GM10266 (cell line): ENCODE measurements at regions not wholly inside any gene's neighbourhood (a gene's known extent, or its start where the extent isn't known, plus 50 kb on each side); places are given as distances from the start of the nearest gene placed in this dataset.

Experiments
- DNase-seq: peaks from one replicate; pipeline ENCODE4 v3.0.0; 2012; ENCODE audit errors: extremely low spot score
- TF ChIP-seq, protein P1 (sequence below): IDR thresholded peaks from 2 replicates; pipeline ENCODE4 v1.5.1; 2012; ENCODE audit warnings: mild to moderate bottlenecking, low read depth; ENCODE audit not compliant: control insufficient read depth, insufficient read depth; ENCODE audit errors: missing control alignments

DNA sequence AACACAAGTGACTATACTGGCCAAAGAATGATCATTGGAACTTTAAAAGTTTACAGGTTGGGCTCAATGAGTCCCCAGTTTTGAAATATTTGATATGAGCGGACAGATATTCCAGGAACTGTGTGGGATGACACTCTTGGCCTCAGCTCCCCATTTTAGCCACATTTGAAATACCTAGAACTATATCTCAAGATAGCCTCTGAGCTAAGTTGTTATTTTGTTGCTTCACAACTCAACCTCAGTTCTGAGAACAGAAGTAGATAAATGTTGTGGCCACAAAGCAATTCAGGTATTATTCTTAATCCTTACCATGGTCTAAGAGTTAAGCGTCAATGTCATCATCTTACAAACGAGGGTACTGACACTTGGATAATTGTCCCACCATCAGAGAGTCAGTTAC lies 172.2 kb upstream of the SETBP1 start:
- DNase-seq = no peak
- TF ChIP-seq, protein P1, sequence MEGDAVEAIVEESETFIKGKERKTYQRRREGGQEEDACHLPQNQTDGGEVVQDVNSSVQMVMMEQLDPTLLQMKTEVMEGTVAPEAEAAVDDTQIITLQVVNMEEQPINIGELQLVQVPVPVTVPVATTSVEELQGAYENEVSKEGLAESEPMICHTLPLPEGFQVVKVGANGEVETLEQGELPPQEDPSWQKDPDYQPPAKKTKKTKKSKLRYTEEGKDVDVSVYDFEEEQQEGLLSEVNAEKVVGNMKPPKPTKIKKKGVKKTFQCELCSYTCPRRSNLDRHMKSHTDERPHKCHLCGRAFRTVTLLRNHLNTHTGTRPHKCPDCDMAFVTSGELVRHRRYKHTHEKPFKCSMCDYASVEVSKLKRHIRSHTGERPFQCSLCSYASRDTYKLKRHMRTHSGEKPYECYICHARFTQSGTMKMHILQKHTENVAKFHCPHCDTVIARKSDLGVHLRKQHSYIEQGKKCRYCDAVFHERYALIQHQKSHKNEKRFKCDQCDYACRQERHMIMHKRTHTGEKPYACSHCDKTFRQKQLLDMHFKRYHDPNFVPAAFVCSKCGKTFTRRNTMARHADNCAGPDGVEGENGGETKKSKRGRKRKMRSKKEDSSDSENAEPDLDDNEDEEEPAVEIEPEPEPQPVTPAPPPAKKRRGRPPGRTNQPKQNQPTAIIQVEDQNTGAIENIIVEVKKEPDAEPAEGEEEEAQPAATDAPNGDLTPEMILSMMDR = no peak

DNA sequence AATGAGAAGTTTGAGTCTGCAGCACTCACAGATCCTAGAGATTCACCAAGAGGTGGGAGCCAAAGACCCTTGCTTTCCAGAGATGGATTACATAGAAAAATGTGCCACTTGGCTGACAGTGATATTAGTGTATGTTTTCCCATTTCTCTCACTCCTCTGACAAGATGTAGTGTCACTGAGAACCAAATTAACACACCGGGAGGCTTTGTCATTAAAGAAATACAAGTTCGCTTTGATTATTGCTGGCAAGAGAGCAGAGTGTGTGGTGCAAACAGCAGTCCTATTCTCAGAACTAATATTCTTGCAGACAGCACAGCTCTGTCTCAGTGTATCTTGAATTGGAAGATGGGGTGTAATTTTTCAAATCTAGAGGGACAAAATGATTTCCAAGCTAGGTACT lies 171.6 kb upstream of the SETBP1 start:
- no peak for DNase-seq
- TF ChIP-seq, protein P1 = no peak

DNA sequence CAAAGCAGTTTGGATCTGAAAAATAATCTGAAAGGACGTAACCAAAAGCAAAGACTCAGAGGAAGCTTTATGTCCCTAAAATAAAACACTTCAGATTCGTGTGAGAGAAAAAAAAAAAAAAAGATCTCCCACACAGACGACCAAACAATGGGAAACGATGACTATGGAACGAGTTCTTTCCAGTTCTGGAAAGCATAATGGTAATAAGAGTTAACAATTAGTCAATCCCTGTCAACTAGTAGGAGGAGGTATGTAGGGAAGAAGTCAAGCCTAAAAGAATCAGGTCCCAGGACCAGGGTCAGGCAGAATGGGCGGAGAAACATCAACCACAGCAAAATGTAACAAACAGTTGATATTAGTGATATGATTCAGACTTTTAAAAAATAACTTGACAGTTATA lies 170.3 kb upstream of the SETBP1 start:
- DNase-seq = no peak
- TF ChIP-seq, protein P1 = no peak

DNA sequence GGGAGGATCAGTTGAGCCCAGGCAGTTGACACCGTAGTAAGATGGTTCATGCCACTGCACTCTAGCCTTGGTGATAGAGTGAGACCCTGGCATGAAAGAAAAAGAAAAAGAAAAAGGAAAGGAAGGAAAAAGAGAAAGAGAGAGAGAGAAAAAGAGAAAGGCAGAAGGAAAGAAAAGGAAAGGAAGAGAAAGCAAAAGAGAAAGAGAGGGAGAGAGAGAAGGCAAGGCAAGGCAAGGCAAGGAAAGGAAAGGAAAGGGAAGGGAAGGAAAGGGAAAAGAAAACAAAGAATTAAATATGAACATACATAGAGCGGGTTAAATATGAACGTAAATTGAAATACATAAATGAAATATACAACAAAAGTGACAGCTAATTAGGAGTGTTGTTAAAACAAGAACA lies 167.5 kb upstream of the SETBP1 start:
- DNase-seq = no peak
- TF ChIP-seq, protein P1 = no peak

DNA sequence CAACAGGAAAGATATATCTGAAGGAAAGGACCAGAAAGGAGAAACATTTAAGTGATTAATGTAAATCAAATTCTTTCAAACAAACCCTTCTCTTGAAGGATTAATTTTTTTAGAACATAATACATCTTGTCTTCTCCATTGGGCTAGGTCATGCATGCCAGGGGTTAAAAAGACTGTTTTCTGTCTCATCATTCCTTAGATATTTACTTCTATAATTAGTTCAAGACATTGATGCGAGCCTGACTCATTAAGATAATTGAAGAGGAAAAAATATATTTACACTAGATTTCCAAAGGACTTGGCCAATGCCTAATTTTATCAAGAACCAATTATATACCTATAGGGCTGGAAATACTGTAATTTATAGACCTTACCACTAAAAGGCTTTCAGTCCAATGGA lies 166.6 kb upstream of the SETBP1 start:
- DNase-seq = no peak
- TF ChIP-seq, protein P1 = no peak

DNA sequence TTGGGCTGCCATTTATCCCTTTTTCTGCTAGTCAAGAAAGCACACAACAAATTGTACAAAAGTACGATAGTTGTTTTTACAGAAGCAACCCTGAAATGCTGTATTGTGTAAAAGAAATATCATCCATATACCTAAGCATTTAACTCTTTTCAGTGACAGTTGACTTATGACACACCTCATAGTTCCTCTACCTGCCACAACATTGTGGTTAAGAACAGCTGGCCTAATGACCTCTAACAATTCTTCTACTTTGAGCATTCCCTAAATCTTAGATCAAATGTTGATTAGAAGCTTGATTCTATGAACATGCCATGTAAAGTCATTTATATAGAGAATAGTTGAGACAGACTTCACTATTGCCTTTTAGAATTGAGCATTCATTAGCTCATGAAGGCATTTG lies 165.9 kb upstream of the SETBP1 start:
- TF ChIP-seq, protein P1 = no peak
- DNase-seq = no peak

DNA sequence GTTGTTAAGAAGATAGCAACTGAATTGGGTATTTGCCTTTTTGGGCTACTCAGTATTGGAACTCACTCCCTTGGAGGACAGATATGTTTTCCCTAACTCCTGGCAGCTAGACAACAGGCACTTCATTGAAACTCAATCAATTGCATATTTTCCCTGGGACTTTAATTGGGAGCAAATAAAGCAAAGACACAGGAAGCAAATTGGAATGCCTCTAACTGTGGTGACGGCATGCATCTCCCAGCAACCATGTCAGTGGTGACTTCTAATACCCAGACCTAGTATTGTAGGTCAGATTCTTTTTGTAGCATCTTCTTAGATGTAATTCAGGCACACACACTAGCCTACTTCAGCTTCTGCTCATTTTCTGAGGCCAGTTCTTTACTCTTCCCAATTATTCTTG lies 164.2 kb upstream of the SETBP1 start:
- no peak for DNase-seq

More for the DNA sequence above, 164.2 kb upstream of the SETBP1 start:
- TF ChIP-seq, protein P1 = no peak
